GM06990 (cell line): ENCODE measurements at regions not wholly inside any gene's neighbourhood (a gene's known extent, or its start where the extent isn't known, plus 50 kb on each side); places are given as distances from the start of the nearest gene placed in this dataset.
A peak's percentile ranks its signal among the peaks of the same experiment; 100 is the strongest.

Source experiments
- DNase-seq: peaks from one replicate; pipeline ENCODE4 v3.0.0-alpha.2; 2011; ENCODE audit not compliant: insufficient read length; ENCODE audit errors: extremely low read depth
- H3K27me3 ChIP-seq: replicated peaks from 2 replicates; pipeline ENCODE4 v1.6.0; 2011; ENCODE audit warnings: low read length; ENCODE audit not compliant: control insufficient read depth, insufficient read depth
- H3K36me3 ChIP-seq: 2 replicates; pipeline ENCODE4 v1.5.1; 2011; ENCODE audit warnings: low read length; ENCODE audit not compliant: control insufficient read depth, insufficient read depth
- H3K4me3 ChIP-seq: replicated peaks from 2 replicates; pipeline ENCODE4 v1.5.1; 2011; ENCODE audit warnings: low read depth, mild to moderate bottlenecking, control low read depth, low read length
- CTCF ChIP-seq: IDR thresholded peaks from 2 replicates; pipeline ENCODE4 v1.5.1; 2011; ENCODE audit warnings: low read length, control low read depth, mild to moderate bottlenecking, inconsistent platforms; ENCODE audit not compliant: insufficient read depth, poor library complexity, severe bottlenecking

- DNase-seq = no peak
Measured at GRCh38 chr3:177483182-177483967, 286.1 kb upstream of the TBL1XR1 start.

GRCh38 chr3:177484206-177484605 is 286.9 kb upstream of the TBL1XR1 start:
- H3K27me3 ChIP-seq = no peaks in the 10 kb centered on the region
- TF ChIP-seq CTCF = no peak
- no peak for DNase-seq
- H3K36me3 ChIP-seq = no peaks in the 10 kb centered on the region
- H3K4me3 ChIP-seq = no peak overlapping the region

More at GRCh38 chr3:177483182-177483967, 286.1 kb upstream of the TBL1XR1 start:
- no peak overlapping the region for H3K4me3 ChIP-seq
- no peaks in the 10 kb centered on the region for H3K36me3 ChIP-seq
- TF ChIP-seq CTCF = peak; percentile 13
- H3K27me3 ChIP-seq = no peaks in the 10 kb centered on the region

- H3K27me3 ChIP-seq = no peaks in the 10 kb centered on the region
- H3K4me3 ChIP-seq = no peak overlapping the region
- no peak for DNase-seq
- H3K36me3 ChIP-seq = no peaks in the 10 kb centered on the region
- no peak for TF ChIP-seq CTCF
Measured at GRCh38 chr3:177484926-177485325, 287.6 kb upstream of the TBL1XR1 start.

GRCh38 chr3:177487635-177488186 is 290.4 kb upstream of the TBL1XR1 start:
- H3K27me3 ChIP-seq = no peaks in the 10 kb centered on the region
- no peak overlapping the region for H3K4me3 ChIP-seq
- no peak for TF ChIP-seq CTCF
- no peaks in the 10 kb centered on the region for H3K36me3 ChIP-seq
- DNase-seq = no peak

GRCh38 chr3:177488740-177489139 is 291.5 kb upstream of the TBL1XR1 start:
- no peak for DNase-seq
- Histone ChIP-seq H3K4me3 (no peak overlapping the region), H3K36me3 (no peaks in the 10 kb centered on the region), H3K27me3 (no peaks in the 10 kb centered on the region)
- no peak for TF ChIP-seq CTCF

- Histone ChIP-seq H3K27me3 (no peaks in the 10 kb centered on the region), H3K4me3 (no peak overlapping the region), H3K36me3 (no peaks in the 10 kb centered on the region)
- no peak for DNase-seq
- TF ChIP-seq CTCF = no peak
Measured at GRCh38 chr3:177490626-177491025, 293.3 kb upstream of the TBL1XR1 start.
